Fibroblast of villous mesenchyme (primary cell): ENCODE measurements at regions not wholly inside any gene's neighbourhood (a gene's known extent, or its start where the extent isn't known, plus 50 kb on each side); places are given as distances from the start of the nearest gene placed in this dataset.

Source experiments
- DNase-seq: peaks from one replicate; pipeline ENCODE4 v3.0.0-alpha.2; 2010; ENCODE audit warnings: low read depth
- H3K4me3 ChIP-seq: 2 replicates; pipeline ENCODE4 v1.5.1; 2011; ENCODE audit warnings: low read depth, mild to moderate bottlenecking, low read length
- CTCF ChIP-seq: IDR thresholded peaks from 2 replicates; pipeline ENCODE4 v1.5.1; 2012; ENCODE audit warnings: low read depth, mild to moderate bottlenecking, low read length; ENCODE audit not compliant: insufficient read depth

GRCh38 chr9:38254151-38254550, 138.4 kb upstream of the ALDH1B1 start:
- DNase-seq = no peak
- H3K4me3 ChIP-seq = no peak overlapping the region
- TF ChIP-seq CTCF = no peak

GRCh38 chr9:38253200-38253599, 139.3 kb upstream of the ALDH1B1 start:
- TF ChIP-seq CTCF = no peak
- no peak overlapping the region for H3K4me3 ChIP-seq
- no peak for DNase-seq

- no peak overlapping the region for H3K4me3 ChIP-seq
- no peak for DNase-seq
- TF ChIP-seq CTCF = no peak
These were observed 141.3 kb upstream of the ALDH1B1 start for GRCh38 chr9:38251036-38251860.

DNA sequence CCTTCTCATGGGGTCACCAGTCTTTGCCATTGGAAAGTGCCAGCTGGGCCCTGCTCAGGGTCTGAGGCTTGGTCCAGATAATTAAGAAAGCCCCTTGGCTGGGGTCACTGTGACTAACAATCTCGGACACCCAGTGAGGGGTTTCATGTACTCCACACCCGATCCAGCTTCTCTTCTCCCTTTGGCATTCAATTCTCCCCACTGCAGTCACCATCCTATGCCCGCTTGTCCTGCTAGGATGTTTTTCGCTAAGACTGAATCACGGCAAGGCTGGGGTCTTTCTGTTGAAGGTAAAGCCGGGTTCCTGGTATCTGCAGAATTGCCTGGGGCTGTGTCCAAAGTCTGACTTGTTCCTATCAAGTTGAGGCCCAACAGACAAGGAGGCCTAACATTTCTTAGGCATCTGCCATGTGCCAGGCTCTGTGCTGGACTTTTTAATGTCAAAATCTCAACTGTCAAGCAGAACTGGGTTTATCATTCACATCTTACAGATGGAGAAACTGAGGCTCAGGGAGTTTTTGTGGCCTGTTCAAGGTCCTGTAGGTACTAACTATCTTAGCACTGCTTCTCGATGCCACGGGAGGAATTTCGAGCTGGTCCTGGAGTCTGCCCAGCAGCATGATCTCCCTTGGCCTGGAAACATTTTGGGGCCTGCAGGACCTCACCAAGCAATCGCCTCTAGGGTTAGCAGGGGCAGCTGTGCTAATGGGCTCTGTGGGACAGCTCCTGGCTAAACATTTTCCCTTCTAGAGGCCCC, 142.0 kb upstream of the ALDH1B1 start:
- DNase-seq = no peak
- no peak for TF ChIP-seq CTCF
- no peak overlapping the region for H3K4me3 ChIP-seq

- TF ChIP-seq CTCF = no peak
- DNase-seq = no peak
- no peak overlapping the region for H3K4me3 ChIP-seq
These were observed 142.8 kb upstream of the ALDH1B1 start for GRCh38 chr9:38249587-38250210.

DNA sequence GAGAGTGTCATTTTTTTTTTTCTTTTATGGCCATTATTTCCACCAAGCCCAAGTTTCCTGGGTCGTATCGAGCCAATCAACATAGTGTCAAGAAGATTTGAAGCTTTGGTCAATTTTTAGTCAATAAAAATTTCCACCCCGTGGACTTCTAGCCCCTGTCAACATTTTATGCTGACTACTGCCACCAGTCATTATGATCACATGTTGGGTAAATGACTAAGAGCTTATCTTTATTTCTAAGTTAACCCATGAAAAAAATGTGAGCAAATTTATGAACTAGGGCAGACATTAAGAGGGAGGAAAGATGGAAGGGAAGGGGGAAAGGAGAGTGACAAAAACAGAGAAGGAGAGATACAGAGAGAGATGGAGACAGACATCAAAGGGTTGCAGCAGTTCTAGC, 143.5 kb upstream of the ALDH1B1 start:
- no peak for TF ChIP-seq CTCF
- DNase-seq = no peak

More for the DNA sequence above, 143.5 kb upstream of the ALDH1B1 start:
- no peak overlapping the region for H3K4me3 ChIP-seq
